GM19455 (cell line): ENCODE measurements at regions not wholly inside any gene's neighbourhood (a gene's known extent, or its start where the extent isn't known, plus 50 kb on each side); places are given as distances from the start of the nearest gene placed in this dataset.
"Not testable (repeated sequence)": the region's sequence is repeated elsewhere in the genome, so short reads cannot be mapped to it uniquely, and the experiment has no call there.

Source experiments
- ATAC-seq: cut with Tn5 transposase; IDR thresholded peaks from one replicate; pipeline ENCODE4 v1.9.1; 2021; ENCODE audit not compliant: unreplicated experiment

DNA sequence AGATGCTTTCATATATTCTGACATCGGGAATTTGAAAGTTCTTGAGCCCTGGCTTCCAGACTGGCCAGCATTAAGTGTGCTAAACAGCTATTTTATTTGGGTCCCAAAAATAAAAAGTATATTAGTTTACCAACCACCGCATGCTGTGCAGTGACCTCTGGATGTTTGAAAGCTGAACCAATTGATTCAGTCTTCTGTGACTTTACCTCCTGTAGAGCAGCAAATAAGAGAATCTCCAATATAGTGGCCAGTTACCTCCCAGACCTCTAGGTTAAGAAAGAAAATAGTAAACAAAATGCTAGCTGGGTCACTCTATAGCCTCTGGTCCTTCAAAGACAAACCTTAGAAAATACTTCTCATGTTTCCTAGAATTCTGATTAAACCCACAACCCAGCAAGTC lies 424.6 kb upstream of the NFE2L3 start:
- ATAC-seq: no peak

DNA sequence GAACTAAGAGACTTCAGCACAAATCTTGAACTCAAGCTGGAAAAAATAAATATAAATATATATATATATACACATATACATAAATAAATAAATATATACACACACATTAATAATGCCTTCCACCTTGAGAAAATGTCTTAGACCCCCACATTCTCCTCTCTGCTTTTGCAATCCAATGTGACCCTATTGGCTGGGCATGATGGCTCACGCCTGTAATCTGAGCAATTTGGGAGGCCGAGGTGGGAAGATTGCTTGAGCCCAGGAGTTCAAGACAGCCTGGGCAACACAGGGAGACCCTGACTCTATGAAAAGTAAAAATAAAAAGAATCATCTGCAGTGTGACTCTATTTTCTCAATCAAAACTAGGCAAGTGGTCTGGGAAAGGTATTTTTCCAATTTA lies 424.1 kb upstream of the NFE2L3 start:
- no peak for ATAC-seq

DNA sequence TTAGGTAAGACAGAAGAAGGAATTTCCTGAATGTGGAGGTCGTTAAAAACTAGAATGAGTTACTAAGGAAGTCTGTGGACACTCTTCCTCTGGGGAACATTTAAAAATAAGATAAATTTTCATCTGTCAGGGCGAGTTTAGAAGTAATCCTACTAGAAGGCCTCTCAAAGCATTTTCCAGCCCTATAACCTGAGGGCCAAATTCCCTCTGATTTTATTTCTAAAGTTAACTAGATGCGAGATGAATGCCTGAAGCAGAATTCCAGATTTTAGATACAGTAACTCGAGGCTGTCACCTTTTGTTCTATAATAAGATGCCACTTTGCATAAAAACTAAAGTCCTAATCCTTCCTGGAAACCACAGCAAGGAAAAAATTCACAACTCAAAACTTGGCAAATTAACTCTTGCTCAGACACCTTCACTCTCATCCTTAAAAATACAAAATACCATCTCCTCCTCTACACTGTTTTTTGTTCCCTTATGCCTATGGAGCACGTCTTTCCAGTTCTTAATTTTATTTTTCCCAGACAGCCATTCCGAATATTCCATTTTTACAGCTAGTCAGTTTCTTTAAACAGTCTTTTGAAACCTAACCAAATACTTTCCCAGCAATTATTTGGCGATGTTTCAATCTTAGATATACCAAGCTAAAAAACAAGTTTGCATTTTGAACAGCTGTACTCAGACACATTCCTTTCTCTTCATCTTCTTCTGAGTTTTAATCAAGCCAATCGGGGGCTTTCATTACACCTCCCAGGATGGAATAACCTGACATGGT lies 420.7 kb upstream of the NFE2L3 start:
- ATAC-seq: no peak

DNA sequence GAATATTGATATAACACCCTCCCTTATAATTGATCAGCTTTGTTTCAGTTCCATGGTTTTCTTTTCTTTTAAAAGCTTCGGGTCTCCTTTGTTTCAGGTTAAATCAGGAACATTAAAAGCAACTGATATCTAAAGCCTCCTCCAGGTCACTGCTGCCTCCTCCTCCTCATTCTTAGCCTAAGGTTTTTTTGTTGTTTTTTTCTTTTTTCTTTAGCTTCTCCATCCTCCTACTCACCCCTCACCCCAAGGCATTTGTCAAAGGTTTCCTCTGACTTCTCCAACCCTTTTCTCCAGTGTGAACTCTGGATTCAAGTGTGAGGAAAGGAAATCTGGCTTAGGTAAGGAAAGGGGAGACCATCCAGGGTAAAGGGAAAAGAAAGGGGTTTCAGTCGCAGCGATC lies 420.2 kb upstream of the NFE2L3 start:
- ATAC-seq: no peak

DNA sequence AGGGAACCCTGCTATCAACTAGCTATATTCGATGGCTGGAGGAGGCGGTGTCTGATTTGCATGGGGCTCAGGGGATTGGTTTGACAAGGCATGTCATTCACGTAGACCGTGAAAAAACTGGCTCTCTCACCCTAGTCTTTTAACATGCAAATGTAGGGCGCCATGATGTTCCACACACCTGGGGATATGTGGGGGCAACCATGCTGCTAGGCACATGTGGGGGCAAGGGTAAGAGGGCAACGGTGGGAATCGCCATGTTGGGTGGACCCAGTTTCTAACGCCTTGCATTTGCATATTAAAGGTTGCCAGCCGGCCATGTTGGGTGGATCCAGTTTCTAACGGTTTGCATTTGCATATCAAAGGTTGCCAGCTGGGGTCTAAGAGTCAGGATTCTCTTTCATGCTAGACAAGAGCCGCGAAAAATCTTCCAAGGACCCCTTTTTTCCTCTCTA lies 419.2 kb upstream of the NFE2L3 start:
- ATAC-seq: no peak

DNA sequence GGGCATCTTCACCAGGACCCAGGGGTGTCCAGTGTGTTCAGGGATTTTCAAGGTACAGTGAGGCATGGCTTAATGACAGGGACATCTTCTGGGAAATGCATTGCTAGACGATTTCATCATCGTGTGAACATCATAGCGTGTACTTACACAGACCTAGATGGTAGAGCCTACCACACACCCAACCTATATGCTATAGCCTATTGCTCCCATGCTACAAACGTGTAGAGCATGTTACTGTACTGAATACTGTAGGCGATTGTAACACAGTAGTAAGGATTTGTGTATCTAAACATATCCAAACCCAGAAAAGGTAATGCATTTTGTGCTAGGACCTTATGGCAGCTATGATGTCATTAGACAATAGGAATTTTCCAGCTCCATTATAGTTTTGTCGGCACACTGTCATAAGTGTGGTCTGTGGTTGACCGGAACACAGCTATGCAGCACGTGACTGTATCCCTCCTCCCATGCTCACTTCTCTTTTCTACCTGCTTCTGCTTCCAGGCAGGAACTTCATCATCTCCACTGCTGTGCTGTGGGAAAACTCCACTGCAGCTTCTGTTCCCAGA lies 416.2 kb upstream of the NFE2L3 start:
- ATAC-seq: no peak

DNA sequence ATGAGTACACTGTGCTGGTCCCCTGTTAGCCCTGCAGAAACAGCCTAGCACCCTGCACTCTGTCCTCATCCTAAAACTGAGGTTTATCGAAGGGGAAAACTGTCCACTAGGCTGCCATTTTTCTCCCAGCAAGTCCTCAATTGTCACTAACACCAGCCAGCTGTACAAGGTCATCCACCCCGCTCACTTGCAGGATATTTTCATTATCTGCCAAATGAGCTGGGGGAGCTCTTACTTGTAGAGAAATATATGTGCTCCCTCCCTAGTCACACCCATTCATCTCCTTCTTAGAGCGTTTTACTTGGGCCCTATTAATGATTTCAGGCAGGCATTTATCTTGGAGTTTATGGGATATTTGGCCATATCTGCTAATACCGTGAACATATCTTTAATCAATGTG lies 413.5 kb upstream of the NFE2L3 start:
- no peak for ATAC-seq

DNA sequence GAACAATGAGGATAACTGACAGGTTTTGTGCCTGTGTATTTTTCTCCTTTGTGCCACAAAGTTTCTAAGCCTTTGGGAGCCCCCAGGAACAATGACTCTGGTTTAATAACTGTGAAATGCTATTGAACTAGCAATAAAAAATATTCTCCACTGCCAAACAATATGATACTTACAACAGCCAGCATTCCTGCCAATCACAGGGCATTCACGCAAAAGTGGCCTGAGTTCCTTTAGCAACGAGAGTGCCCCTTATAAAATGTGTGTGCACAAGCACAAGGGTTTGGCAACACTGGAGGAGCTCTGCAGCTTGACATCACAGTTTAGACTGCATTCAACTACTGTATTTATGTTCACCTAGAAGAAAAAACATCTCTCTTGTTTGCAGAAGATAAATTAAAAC lies 412.9 kb upstream of the NFE2L3 start:
- no peak for ATAC-seq

DNA sequence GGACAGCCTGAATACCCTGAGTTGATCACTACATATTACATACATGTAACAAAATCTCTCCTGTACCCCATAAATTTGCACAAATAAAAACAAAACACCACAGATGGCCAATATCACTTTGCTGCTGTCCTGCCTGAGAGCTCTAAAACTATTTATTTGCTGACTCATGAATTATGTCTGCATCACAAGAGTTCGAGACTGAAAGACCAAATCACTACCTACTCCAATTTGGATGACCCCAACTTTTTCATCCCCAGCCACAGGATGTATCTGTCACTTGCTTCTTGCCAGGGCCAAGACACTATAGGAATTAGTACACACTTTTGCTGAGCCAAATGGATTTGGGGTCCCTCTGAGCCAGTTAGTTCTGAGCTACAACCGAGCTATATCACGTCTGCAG lies 409.7 kb upstream of the NFE2L3 start:
- no peak for ATAC-seq

DNA sequence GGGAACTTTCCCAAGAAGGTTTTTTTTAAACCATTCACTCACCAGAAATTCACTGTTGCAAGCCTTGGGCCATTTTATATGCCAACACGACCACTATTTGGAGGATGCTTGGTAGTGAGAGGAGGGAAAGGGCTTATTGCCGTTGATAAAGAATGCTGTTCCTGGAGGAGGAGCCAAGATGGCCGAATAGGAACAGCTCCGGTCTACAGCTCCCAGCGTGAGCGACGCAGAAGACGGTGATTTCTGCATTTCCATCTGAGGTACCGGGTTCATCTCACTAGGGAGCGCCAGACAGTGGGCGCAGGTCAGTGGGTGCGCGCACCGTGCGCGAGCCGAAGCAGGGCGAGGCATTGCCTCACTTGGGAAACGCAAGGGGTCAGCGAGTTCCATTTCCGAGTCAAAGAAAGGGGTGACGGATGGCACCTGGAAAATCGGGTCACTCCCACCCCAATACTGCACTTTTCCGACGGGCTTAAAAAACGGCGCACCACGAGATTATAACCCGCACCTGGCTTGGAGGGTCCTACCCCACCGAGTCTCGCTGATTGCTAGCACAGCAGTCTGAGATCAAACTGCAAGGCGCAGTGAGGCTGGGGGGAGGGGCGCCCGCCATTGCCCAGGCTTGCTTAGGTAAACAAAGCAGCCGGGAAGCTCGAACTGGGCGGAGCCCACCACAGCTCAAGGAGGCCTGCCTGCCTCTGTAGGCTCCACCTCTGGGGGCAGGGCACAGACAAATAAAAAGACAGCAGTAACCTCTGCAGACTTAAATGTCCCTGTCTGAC lies 408.1 kb upstream of the NFE2L3 start:
- not testable (repeated sequence) for ATAC-seq

DNA sequence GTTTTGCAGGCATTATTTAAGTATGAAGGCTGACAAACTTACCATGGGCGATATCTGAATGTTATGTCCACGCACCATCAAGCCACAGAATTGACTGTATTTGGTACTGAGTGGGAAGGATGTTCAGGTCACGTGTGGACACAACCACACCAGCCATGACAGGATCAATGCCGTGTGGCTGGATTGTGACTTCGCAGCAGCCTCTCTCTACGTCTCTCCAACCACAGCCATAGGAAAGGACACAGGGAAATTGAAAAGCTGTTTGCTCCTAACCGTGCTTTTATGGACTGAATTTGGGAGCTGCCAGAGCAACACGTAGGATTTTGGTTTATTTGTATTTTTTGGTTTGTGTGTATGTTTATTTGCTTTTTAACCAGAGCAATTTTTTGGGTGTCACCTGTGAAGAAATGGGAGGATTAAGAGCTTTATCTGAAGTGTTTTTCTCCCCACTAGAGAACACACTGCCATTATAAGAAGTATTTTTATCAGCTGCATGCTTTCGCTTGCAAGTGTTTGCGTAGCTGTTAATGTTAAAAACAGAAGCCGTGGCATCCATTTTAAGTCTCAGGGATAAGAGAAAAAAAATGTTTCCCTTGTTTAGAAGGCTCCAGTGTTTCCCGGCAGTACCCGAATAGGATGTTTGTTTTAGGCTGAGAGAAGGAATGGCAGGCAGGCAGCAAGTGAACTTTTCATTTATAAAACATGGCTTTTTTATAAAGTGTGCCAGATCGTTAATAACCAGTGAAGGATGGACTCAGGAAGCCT lies 401.1 kb upstream of the NFE2L3 start:
- no peak for ATAC-seq

DNA sequence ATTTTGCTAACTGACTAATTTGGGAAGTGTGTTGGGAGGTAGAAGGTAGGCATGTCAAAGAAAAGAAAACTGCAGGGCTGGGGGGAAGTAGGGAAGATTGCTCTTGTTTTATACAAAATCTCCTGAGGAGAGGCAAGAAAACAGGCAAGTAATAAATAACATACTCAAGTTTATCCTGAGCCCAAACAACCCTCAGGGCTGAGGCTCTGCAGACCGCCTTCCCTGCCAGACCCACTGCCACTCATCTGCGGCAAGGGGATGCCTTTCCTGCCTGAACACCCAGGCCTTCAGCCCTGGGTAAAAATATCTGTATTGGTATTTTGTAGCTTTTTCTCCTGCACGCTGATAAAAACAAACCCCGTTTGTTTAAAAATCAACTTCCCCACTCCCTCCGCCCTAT lies 399.8 kb upstream of the NFE2L3 start:
- no peak for ATAC-seq

DNA sequence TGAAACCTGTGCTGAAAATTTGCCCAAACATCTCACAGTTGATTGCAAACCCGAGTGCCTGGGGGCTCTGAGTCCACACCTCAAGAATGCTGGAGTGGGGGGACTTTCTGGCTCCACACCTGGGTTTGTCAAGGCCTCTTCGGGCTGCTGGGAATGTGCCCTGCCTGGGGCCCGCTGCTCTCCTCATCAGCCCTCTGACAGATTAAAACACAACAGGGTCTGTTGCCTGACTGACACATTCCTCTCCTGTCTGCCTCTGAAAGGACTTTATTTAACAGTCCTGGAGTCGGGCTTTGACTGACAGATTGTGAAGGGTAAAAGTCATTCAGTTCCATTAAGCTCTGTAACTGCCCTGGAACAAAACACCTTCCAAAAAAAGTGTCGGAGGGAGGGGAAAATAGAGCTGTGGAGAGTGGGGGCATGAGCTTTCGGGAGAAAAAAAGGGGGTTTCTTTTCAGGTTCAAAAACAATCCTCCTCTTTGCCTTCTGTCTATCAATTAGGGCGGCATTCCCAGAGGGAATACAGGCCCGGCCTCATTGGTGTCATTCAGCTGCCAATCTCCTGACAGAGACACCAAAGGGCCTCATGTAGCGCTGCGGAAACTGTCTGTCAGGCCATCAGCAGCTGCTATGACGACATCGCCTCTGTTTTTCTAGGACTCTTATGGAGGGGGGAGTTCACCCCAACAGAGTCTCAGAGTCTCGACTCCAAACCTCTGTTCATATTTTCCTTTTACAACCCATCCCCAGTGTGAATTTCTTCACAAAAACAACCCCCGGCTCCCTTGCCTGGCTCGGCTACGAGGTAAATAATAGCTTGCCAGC lies 398.8 kb upstream of the NFE2L3 start:
- no peak for ATAC-seq

DNA sequence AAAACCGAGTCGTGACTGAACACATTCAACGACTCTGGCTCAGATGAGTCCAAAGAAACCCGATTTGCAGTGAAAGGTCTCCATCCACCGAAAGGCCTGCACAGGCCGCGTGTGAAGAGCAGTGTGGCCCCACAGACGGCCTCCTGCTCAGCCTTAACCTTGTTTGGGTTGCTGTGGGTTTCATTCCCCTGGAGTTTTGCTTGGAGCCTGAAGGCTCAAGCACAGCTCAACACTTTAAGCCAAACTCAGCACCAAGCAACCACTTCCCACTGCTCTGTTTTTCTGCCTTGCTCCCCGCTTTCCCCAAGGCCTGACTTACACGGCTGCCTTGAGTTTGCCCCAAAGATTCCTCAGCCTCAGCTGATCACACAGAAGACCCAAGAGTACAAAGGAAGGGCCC lies 398.2 kb upstream of the NFE2L3 start:
- no peak for ATAC-seq

DNA sequence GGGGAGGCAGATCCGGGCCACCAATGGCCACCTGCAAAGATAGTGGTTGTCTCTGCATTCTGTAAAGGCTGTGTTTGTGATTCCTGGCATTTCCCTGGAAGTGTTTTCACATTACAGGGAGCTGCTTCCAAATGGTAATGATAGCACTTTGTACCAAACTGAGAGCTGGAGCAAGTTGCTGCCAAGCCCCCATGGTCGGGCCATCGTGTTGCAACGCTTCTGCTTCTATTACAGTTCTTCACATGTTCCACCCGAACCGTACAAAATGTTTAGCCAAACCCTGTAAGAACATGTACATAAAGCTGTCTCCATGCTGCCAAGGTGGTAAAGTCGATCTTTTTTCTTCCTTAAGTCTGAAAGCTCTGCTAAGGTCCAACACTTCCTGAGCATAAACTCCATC lies 397.7 kb upstream of the NFE2L3 start:
- ATAC-seq: no peak

DNA sequence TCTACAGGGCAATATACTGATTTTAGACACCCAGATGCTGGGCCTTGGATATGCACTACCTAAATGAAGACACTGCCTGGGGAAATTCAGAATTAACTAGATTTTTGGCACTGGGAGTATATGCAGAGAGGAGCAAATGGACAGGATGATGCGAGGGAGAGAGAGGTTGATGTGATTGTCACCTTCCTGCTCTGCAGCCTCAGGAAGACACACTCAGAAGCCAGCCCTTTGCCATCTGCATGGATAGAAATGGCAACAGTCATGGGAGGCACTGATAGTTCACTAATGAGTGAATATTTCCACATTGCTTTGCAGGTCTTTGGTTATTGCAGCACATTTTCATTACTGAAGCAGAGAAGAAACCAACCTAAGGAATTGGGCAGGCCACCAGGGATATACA lies 397.2 kb upstream of the NFE2L3 start:
- no peak for ATAC-seq

DNA sequence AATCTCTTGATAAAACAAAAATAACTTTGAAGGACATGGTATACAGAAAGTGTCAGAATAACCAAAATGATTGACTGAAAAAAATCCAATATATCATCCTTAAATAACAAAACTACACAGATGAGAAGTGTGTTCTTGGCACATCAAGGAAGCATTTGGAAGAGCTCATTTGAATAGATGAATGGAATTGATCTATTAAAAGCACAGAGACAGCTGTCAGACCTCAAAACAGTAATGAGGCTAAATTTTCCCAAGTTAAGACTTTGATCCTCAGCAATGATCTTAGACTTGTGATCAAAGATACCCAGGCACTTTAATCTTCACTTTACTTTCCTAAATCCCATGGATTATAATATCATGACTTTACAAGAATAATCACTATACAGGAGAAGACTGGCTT lies 395.4 kb upstream of the NFE2L3 start:
- no peak for ATAC-seq

DNA sequence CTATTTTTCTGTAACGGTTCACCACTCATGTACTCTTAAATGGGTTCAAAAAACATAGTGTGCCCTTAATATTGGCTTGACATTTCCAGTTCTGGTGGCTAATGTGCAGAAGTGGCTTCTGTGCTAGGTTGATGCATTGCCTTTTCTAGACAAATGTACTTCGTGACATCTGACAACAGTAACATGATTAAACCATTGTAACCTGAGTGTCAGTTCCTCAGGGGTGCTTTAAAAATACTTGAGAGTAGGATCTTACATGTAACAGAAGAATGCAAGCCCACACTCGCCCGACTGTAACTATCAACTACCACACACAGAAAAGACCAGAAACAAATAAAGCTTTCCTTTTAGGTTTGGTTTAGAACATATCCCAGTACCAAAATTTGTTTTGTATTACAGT lies 393.4 kb upstream of the NFE2L3 start:
- no peak for ATAC-seq

DNA sequence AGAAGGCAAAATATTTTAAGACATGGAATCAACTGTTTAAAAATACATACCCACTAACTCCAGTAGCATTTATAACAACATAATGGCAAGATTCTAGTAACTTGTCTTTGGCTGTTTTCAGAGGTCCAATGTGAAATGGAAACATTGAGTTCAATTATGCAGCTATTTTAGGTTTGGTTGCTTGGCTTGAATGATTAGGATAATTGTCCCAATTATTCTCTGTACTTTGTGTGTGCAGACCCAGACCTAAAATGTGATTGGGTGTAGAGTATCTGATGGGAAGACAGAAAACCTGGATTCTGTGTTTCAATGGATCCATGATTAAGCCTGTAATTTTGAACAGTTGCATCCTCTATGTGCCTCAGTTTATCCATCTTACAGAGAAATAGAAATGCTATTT lies 392.7 kb upstream of the NFE2L3 start:
- ATAC-seq: no peak

DNA sequence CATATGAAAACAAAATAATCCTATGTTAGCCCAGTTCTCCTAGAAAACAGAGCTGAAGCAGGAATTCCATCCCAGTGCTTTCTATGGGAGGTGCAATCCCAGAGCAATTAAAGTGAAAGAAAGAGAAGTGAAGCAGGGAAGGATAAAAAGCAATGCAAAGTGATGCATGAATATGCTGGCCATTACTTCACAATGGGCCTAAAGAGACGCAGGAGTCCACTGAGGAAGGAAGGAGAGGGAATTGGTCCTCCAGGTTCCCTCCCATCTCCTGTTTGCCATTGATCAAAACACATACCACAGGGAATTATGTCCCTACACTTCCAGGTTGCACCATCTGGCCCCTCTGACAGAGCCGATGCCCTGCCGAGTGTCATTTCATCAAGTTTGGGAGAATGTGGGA lies 392.2 kb upstream of the NFE2L3 start:
- no peak for ATAC-seq
